ENCODE measurements at regions not wholly inside any gene's neighbourhood (a gene's known extent, or its start where the extent isn't known, plus 50 kb on each side); places are given as distances from the start of the nearest gene placed in this dataset.

GRCh38 chr1:217079584-217079983, 356.4 kb upstream of the ESRRG start:
- Histone ChIP-seq H3K36me3 (ENCODE audit: control insufficient read depth in 3 of 3, insufficient read depth in 3 of 3, low read length in 3 of 3) (no peaks in the 10 kb centered on the region), H3K9ac (ENCODE audit: low read depth in 1 of 3, low read length in 3 of 3) (no peak overlapping the region), H3K4me1 (ENCODE audit: control insufficient read depth in 3 of 3, insufficient read depth in 3 of 3, low read length in 3 of 3) (peaks cover 0 to 9% (median 3%) of the 10 kb centered on the region in 3 donors), H3K4me3 (ENCODE audit: low read length in 3 of 3) (no peak overlapping the region), H3K27ac (ENCODE audit: low read depth, low read length) (no peak overlapping the region), H3K9me3 (ENCODE audit: control insufficient read depth in 3 of 3, low read length in 3 of 3) (no peaks in the 10 kb centered on the region), H3K27me3 (ENCODE audit: control insufficient read depth in 3 of 3, insufficient read depth in 3 of 3, low read length in 3 of 3) (no peaks in the 10 kb centered on the region)

GRCh38 chr1:217078959-217079358, 355.7 kb upstream of the ESRRG start:
- Histone ChIP-seq H3K4me3 (ENCODE audit: low read length in 3 of 3) (no peak overlapping the region), H3K36me3 (ENCODE audit: control insufficient read depth in 3 of 3, insufficient read depth in 3 of 3, low read length in 3 of 3) (no peaks in the 10 kb centered on the region), H3K9me3 (ENCODE audit: control insufficient read depth in 3 of 3, low read length in 3 of 3) (no peaks in the 10 kb centered on the region), H3K27me3 (ENCODE audit: control insufficient read depth in 3 of 3, insufficient read depth in 3 of 3, low read length in 3 of 3) (no peaks in the 10 kb centered on the region), H3K4me1 (ENCODE audit: control insufficient read depth in 3 of 3, insufficient read depth in 3 of 3, low read length in 3 of 3) (peaks cover 0 to 9% (median 3%) of the 10 kb centered on the region in 3 donors), H3K27ac (ENCODE audit: low read depth, low read length) (peak overlapping the region; percentile 10), H3K9ac (ENCODE audit: low read depth in 1 of 3, low read length in 3 of 3) (no peak overlapping the region)

GRCh38 chr1:217078078-217078690, 355.0 kb upstream of the ESRRG start:
- Histone ChIP-seq H3K9ac (ENCODE audit: low read depth in 1 of 3, low read length in 3 of 3) (peak overlapping the region in 2 of 3 donors; percentile 39 to 42), H3K27ac (ENCODE audit: low read depth, low read length) (peak overlapping the region; percentile 10), H3K27me3 (ENCODE audit: control insufficient read depth in 3 of 3, insufficient read depth in 3 of 3, low read length in 3 of 3) (no peaks in the 10 kb centered on the region), H3K4me1 (ENCODE audit: control insufficient read depth in 3 of 3, insufficient read depth in 3 of 3, low read length in 3 of 3) (peaks cover 0 to 9% (median 3%) of the 10 kb centered on the region in 3 donors), H3K36me3 (ENCODE audit: control insufficient read depth in 3 of 3, insufficient read depth in 3 of 3, low read length in 3 of 3) (no peaks in the 10 kb centered on the region), H3K4me3 (ENCODE audit: low read length in 3 of 3) (peak overlapping the region; percentile 45 to 63 (median 51)), H3K9me3 (ENCODE audit: control insufficient read depth in 3 of 3, low read length in 3 of 3) (no peaks in the 10 kb centered on the region)

GRCh38 chr1:217077426-217077825, 354.2 kb upstream of the ESRRG start:
- peak overlapping the region; percentile 45 to 63 (median 51) for H3K4me3 ChIP-seq (ENCODE audit: low read length in 3 of 3)
- peak overlapping the region; percentile 17 for H3K27ac ChIP-seq (ENCODE audit: low read depth, low read length)
- no peaks in the 10 kb centered on the region for H3K36me3 ChIP-seq (ENCODE audit: control insufficient read depth in 3 of 3, insufficient read depth in 3 of 3, low read length in 3 of 3)
- H3K9me3 ChIP-seq (ENCODE audit: control insufficient read depth in 3 of 3, low read length in 3 of 3), result no peaks in the 10 kb centered on the region
- H3K9ac ChIP-seq (ENCODE audit: low read depth in 1 of 3, low read length in 3 of 3), result peak overlapping the region in 2 of 3 donors; percentile 42 to 47
- no peaks in the 10 kb centered on the region for H3K27me3 ChIP-seq (ENCODE audit: control insufficient read depth in 3 of 3, insufficient read depth in 3 of 3, low read length in 3 of 3)
- peaks cover 0 to 9% (median 3%) of the 10 kb centered on the region in 3 donors for H3K4me1 ChIP-seq (ENCODE audit: control insufficient read depth in 3 of 3, insufficient read depth in 3 of 3, low read length in 3 of 3)

GRCh38 chr1:217076902-217077301, 353.7 kb upstream of the ESRRG start:
- H3K27me3 ChIP-seq (ENCODE audit: control insufficient read depth in 3 of 3, insufficient read depth in 3 of 3, low read length in 3 of 3), result no peaks in the 10 kb centered on the region
- H3K36me3 ChIP-seq (ENCODE audit: control insufficient read depth in 3 of 3, insufficient read depth in 3 of 3, low read length in 3 of 3), result no peaks in the 10 kb centered on the region
- peak overlapping the region; percentile 17 to 47 (median 42) for H3K9ac ChIP-seq (ENCODE audit: low read depth in 1 of 3, low read length in 3 of 3)
- peak overlapping the region; percentile 45 to 63 (median 51) for H3K4me3 ChIP-seq (ENCODE audit: low read length in 3 of 3)
- peak overlapping the region; percentile 17 for H3K27ac ChIP-seq (ENCODE audit: low read depth, low read length)
- H3K4me1 ChIP-seq (ENCODE audit: control insufficient read depth in 3 of 3, insufficient read depth in 3 of 3, low read length in 3 of 3), result peaks cover 0 to 9% (median 3%) of the 10 kb centered on the region in 3 donors
- H3K9me3 ChIP-seq (ENCODE audit: control insufficient read depth in 3 of 3, low read length in 3 of 3), result no peaks in the 10 kb centered on the region

GRCh38 chr1:217072926-217073325, 349.7 kb upstream of the ESRRG start:
- no peaks in the 10 kb centered on the region for H3K9me3 ChIP-seq (ENCODE audit: control insufficient read depth in 3 of 3, low read length in 3 of 3)
- H3K9ac ChIP-seq (ENCODE audit: low read depth in 1 of 3, low read length in 3 of 3), result no peak overlapping the region
- H3K36me3 ChIP-seq (ENCODE audit: control insufficient read depth in 3 of 3, insufficient read depth in 3 of 3, low read length in 3 of 3), result no peaks in the 10 kb centered on the region
- no peak overlapping the region for H3K27ac ChIP-seq (ENCODE audit: low read depth, low read length)
- H3K4me3 ChIP-seq (ENCODE audit: low read length in 3 of 3), result no peak overlapping the region
- peaks cover 0 to 7% (median 0%) of the 10 kb centered on the region in 3 donors for H3K4me1 ChIP-seq (ENCODE audit: control insufficient read depth in 3 of 3, insufficient read depth in 3 of 3, low read length in 3 of 3)
- no peaks in the 10 kb centered on the region for H3K27me3 ChIP-seq (ENCODE audit: control insufficient read depth in 3 of 3, insufficient read depth in 3 of 3, low read length in 3 of 3)

GRCh38 chr1:217067642-217068041, 344.4 kb upstream of the ESRRG start:
- no peak overlapping the region for H3K9ac ChIP-seq (ENCODE audit: low read depth in 1 of 3, low read length in 3 of 3)
- no peaks in the 10 kb centered on the region for H3K36me3 ChIP-seq (ENCODE audit: control insufficient read depth in 3 of 3, insufficient read depth in 3 of 3, low read length in 3 of 3)
- H3K9me3 ChIP-seq (ENCODE audit: control insufficient read depth in 3 of 3, low read length in 3 of 3), result no peaks in the 10 kb centered on the region
- no peak overlapping the region for H3K4me3 ChIP-seq (ENCODE audit: low read length in 3 of 3)
- H3K4me1 ChIP-seq (ENCODE audit: control insufficient read depth in 3 of 3, insufficient read depth in 3 of 3, low read length in 3 of 3), result no peaks in the 10 kb centered on the region
- no peak overlapping the region for H3K27ac ChIP-seq (ENCODE audit: low read depth, low read length)
- H3K27me3 ChIP-seq (ENCODE audit: control insufficient read depth in 3 of 3, insufficient read depth in 3 of 3, low read length in 3 of 3), result no peaks in the 10 kb centered on the region

GRCh38 chr1:217066794-217067193, 343.6 kb upstream of the ESRRG start:
- Histone ChIP-seq H3K4me3 (ENCODE audit: low read length in 3 of 3) (no peak overlapping the region), H3K27ac (ENCODE audit: low read depth, low read length) (no peak overlapping the region), H3K27me3 (ENCODE audit: control insufficient read depth in 3 of 3, insufficient read depth in 3 of 3, low read length in 3 of 3) (no peaks in the 10 kb centered on the region), H3K9ac (ENCODE audit: low read depth in 1 of 3, low read length in 3 of 3) (no peak overlapping the region), H3K36me3 (ENCODE audit: control insufficient read depth in 3 of 3, insufficient read depth in 3 of 3, low read length in 3 of 3) (no peaks in the 10 kb centered on the region), H3K9me3 (ENCODE audit: control insufficient read depth in 3 of 3, low read length in 3 of 3) (no peaks in the 10 kb centered on the region), H3K4me1 (ENCODE audit: control insufficient read depth in 3 of 3, insufficient read depth in 3 of 3, low read length in 3 of 3) (no peaks in the 10 kb centered on the region)

GRCh38 chr1:217063172-217063908, 340.1 kb upstream of the ESRRG start:
- Histone ChIP-seq H3K4me1 (ENCODE audit: control insufficient read depth in 3 of 3, insufficient read depth in 3 of 3, low read length in 3 of 3) (no peaks in the 10 kb centered on the region), H3K27ac (ENCODE audit: low read depth, low read length) (no peak overlapping the region), H3K36me3 (ENCODE audit: control insufficient read depth in 3 of 3, insufficient read depth in 3 of 3, low read length in 3 of 3) (no peaks in the 10 kb centered on the region), H3K9ac (ENCODE audit: low read depth in 1 of 3, low read length in 3 of 3) (no peak overlapping the region), H3K27me3 (ENCODE audit: control insufficient read depth in 3 of 3, insufficient read depth in 3 of 3, low read length in 3 of 3) (no peaks in the 10 kb centered on the region), H3K9me3 (ENCODE audit: control insufficient read depth in 3 of 3, low read length in 3 of 3) (no peaks in the 10 kb centered on the region), H3K4me3 (ENCODE audit: low read length in 3 of 3) (no peak overlapping the region)

GRCh38 chr1:217062586-217062985, 339.4 kb upstream of the ESRRG start:
- Histone ChIP-seq H3K4me3 (ENCODE audit: low read length in 3 of 3) (no peak overlapping the region), H3K9me3 (ENCODE audit: control insufficient read depth in 3 of 3, low read length in 3 of 3) (no peaks in the 10 kb centered on the region), H3K27me3 (ENCODE audit: control insufficient read depth in 3 of 3, insufficient read depth in 3 of 3, low read length in 3 of 3) (no peaks in the 10 kb centered on the region), H3K36me3 (ENCODE audit: control insufficient read depth in 3 of 3, insufficient read depth in 3 of 3, low read length in 3 of 3) (no peaks in the 10 kb centered on the region), H3K27ac (ENCODE audit: low read depth, low read length) (no peak overlapping the region), H3K9ac (ENCODE audit: low read depth in 1 of 3, low read length in 3 of 3) (no peak overlapping the region), H3K4me1 (ENCODE audit: control insufficient read depth in 3 of 3, insufficient read depth in 3 of 3, low read length in 3 of 3) (no peaks in the 10 kb centered on the region)
